H1 (cell line): ENCODE measurements at regions not wholly inside any gene's neighbourhood (a gene's known extent, or its start where the extent isn't known, plus 50 kb on each side); places are given as distances from the start of the nearest gene placed in this dataset.

Experiments used
- CTCF ChIA-PET: fragments of 300-600 bp; sonication (Branson Sonifier 250); formaldehyde crosslinking; loops from one replicate; lab custom pipeline; 2021; ENCODE audit not compliant: partially characterized antibody; lab: Charles Lee
- POLR2A ChIA-PET: fragments of 300-600 bp; sonication (Branson Sonifier 250); formaldehyde crosslinking; loops from one replicate; lab custom pipeline; 2021; ENCODE audit warnings: inconsistent platforms; ENCODE audit not compliant: partially characterized antibody; lab: Charles Lee
- DNase-seq, 2 experiments: peaks; one replicate each; pipeline versions ENCODE4 v3.0.0 to v3.0.0-alpha.2; 2010 to 2022; ENCODE audit warnings: low spot score in 2 of 2, low read depth in 1 of 2, mixed read lengths in 1 of 2
- FAIRE-seq: peaks from 2 replicates; lab custom pipeline; 2011; peaks lifted over from hg19 to GRCh38; lab: Jason Lieb, UNC
- H2AFZ ChIP-seq: 2 replicates; pipeline ENCODE4 v1.8.1; 2012; ENCODE audit warnings: low read length, inconsistent platforms
- H2AK5ac ChIP-seq: 2 replicates; pipeline ENCODE4 v1.6.1; 2013; ENCODE audit warnings: low read depth, low read length
- H2BK120ac ChIP-seq: replicated peaks from 2 replicates; pipeline ENCODE3; 2013; ENCODE audit warnings: low read depth, low read length, inconsistent platforms
- H2BK12ac ChIP-seq: 2 replicates; pipeline ENCODE4 v1.6.1; 2013; ENCODE audit warnings: low read depth, low read length
- H2BK15ac ChIP-seq: 2 replicates; pipeline ENCODE4 v1.6.1; 2013; ENCODE audit warnings: low read length
- H2BK20ac ChIP-seq: 2 replicates; pipeline ENCODE4 v1.6.1; 2013; ENCODE audit warnings: low read length
- H2BK5ac ChIP-seq: 2 replicates; pipeline ENCODE4 v1.6.1; 2013; ENCODE audit warnings: low read depth, low read length
- H3K14ac ChIP-seq: 2 replicates; pipeline ENCODE4 v1.6.1; 2013; ENCODE audit warnings: inconsistent platforms; ENCODE audit not compliant: insufficient read length
- H3K18ac ChIP-seq: 2 replicates; pipeline ENCODE4 v1.6.1; 2013; ENCODE audit warnings: low read length; ENCODE audit errors: extremely low read depth
- H3K23ac ChIP-seq: 2 replicates; pipeline ENCODE4 v1.6.1; 2013; ENCODE audit warnings: inconsistent platforms; ENCODE audit not compliant: insufficient read length
- H3K23me2 ChIP-seq: 2 replicates; pipeline ENCODE4 v1.6.1; 2013; ENCODE audit warnings: low read depth, low read length
- H3K27ac ChIP-seq: 2 replicates; pipeline ENCODE4 v1.6.1; 2011; ENCODE audit warnings: low read depth, low read length, inconsistent platforms
- H3K27me3 ChIP-seq, 4 experiments: replicated peaks in 1 of 4; 1 replicate in 1 of 4; 2 replicates in 3 of 4; pipeline versions ENCODE4 v1.6.1 to v1.8.1; 2011 to 2013; ENCODE audit warnings: low read length in 3 of 4, mild to moderate bottlenecking in 3 of 4, inconsistent platforms in 2 of 4, mixed read lengths in 2 of 4, moderate library complexity in 1 of 4; ENCODE audit not compliant: control insufficient read depth in 3 of 4, insufficient read depth in 3 of 4; ENCODE audit errors: extremely low read depth in 1 of 4
- H3K36me3 ChIP-seq, 4 experiments: 2 replicates each; pipeline versions ENCODE4 v1.6.1 to v1.8.1; 2011 to 2013; ENCODE audit warnings: mild to moderate bottlenecking in 4 of 4, low read length in 3 of 4, moderate library complexity in 2 of 4, control low read depth in 1 of 4, inconsistent platforms in 1 of 4; ENCODE audit not compliant: insufficient read depth in 4 of 4, control insufficient read depth in 2 of 4
- H3K4ac ChIP-seq: replicated peaks from 2 replicates; pipeline ENCODE3; 2013; ENCODE audit warnings: low read length, low read depth, mixed read lengths, inconsistent platforms; ENCODE audit not compliant: insufficient read length
- H3K4me1 ChIP-seq, 4 experiments: replicated peaks in 1 of 4; 1 replicate in 1 of 4; 2 replicates in 3 of 4; pipeline versions ENCODE4 v1.6.1 to v1.8.1; 2011 to 2013; ENCODE audit warnings: low read length in 3 of 4, inconsistent platforms in 2 of 4, mixed read lengths in 1 of 4; ENCODE audit not compliant: insufficient read depth in 4 of 4, control insufficient read depth in 3 of 4
- H3K4me2 ChIP-seq, 2 experiments: 2 replicates each; pipeline versions ENCODE4 v1.6.1 to v1.8.1; 2011 to 2013; ENCODE audit warnings: low read depth in 2 of 2, low read length in 2 of 2, control low read depth in 1 of 2, inconsistent platforms in 1 of 2, mild to moderate bottlenecking in 1 of 2; ENCODE audit not compliant: insufficient read depth in 1 of 2
- H3K4me3 ChIP-seq, 4 experiments: fragments of 200-600, 300-600 bp in 1 of 4; sonication (generic), shearing (Covaris generic), sonication (Bioruptor Twin) in 1 of 4; 2 replicates each; pipeline versions ENCODE4 v1.5.1 to v1.8.1; 2011 to 2016; ENCODE audit warnings: low read length in 4 of 4, low read depth in 3 of 4, control low read depth in 2 of 4, inconsistent platforms in 2 of 4, mild to moderate bottlenecking in 2 of 4, mixed read lengths in 1 of 4, moderate library complexity in 1 of 4; ENCODE audit not compliant: insufficient read depth in 2 of 4; ENCODE audit errors: extremely low read depth in 1 of 4
- H3K56ac ChIP-seq: replicated peaks from 2 replicates; pipeline ENCODE3; 2013; ENCODE audit warnings: low read depth, mild to moderate bottlenecking, mixed read lengths, low read length, inconsistent platforms; ENCODE audit not compliant: insufficient read length
- H3K79me1 ChIP-seq: 2 replicates; pipeline ENCODE4 v1.6.1; 2013; ENCODE audit warnings: low read depth, low read length, control low read depth
- H3K79me2 ChIP-seq, 2 experiments: 2 replicates each; pipeline versions ENCODE4 v1.6.1 to v1.8.1; 2012 to 2013; ENCODE audit warnings: low read length in 2 of 2, mild to moderate bottlenecking in 2 of 2, inconsistent platforms in 1 of 2; ENCODE audit not compliant: insufficient read depth in 2 of 2, control insufficient read depth in 1 of 2
- H3K9ac ChIP-seq, 4 experiments: replicated peaks in 1 of 4; 1 replicate in 1 of 4; 2 replicates in 3 of 4; pipeline versions ENCODE4 v1.6.1 to v1.8.1; 2011 to 2013; ENCODE audit warnings: low read depth in 3 of 4, low read length in 3 of 4, control low read depth in 2 of 4, mild to moderate bottlenecking in 2 of 4, moderate library complexity in 2 of 4, inconsistent platforms in 1 of 4; ENCODE audit errors: extremely low read depth in 1 of 4
- H3K9me3 ChIP-seq, 2 experiments: 2 replicates each; pipeline versions ENCODE4 v1.6.1 to v1.8.1; 2012 to 2013; ENCODE audit warnings: mild to moderate bottlenecking in 2 of 2, moderate library complexity in 2 of 2, control low read depth in 1 of 2, inconsistent platforms in 1 of 2, low read depth in 1 of 2, low read length in 1 of 2, mixed read lengths in 1 of 2; ENCODE audit not compliant: insufficient read depth in 2 of 2
- H4K20me1 ChIP-seq, 2 experiments: replicated peaks in 1 of 2; 2 replicates each; pipeline versions ENCODE3 to v1.8.1; 2011 to 2013; ENCODE audit warnings: inconsistent platforms in 2 of 2, low read length in 2 of 2, mild to moderate bottlenecking in 1 of 2; ENCODE audit not compliant: insufficient read depth in 2 of 2, control insufficient read depth in 1 of 2
- H4K5ac ChIP-seq: 2 replicates; pipeline ENCODE4 v1.6.1; 2013; ENCODE audit warnings: low read length, low read depth, mixed read lengths, inconsistent platforms; ENCODE audit not compliant: insufficient read length
- H4K8ac ChIP-seq: 2 replicates; pipeline ENCODE4 v1.8.0; 2013; ENCODE audit warnings: mild to moderate bottlenecking, moderate library complexity, low read length, inconsistent platforms; ENCODE audit not compliant: insufficient read depth; ENCODE audit errors: extremely low read depth
- H4K91ac ChIP-seq: replicated peaks from 2 replicates; pipeline ENCODE3; 2013; ENCODE audit warnings: low read length, mixed read lengths, inconsistent platforms; ENCODE audit not compliant: insufficient read length
- BACH1 ChIP-seq: IDR thresholded peaks from 2 replicates; pipeline ENCODE4 v1.6.1; 2012; ENCODE audit warnings: low read length, improper control_type of control experiment
- BCL11A ChIP-seq, 2 experiments: IDR thresholded peaks; one replicate each; pipeline ENCODE4 v1.6.1; 2011; ENCODE audit warnings: low read depth in 2 of 2, low read length in 2 of 2, mild to moderate bottlenecking in 2 of 2
- BRCA1 ChIP-seq: IDR thresholded peaks from 2 replicates; pipeline ENCODE4 v1.6.1; 2012; ENCODE audit warnings: low read depth, low read length, improper control_type of control experiment
- CBX5 ChIP-seq: fragments of 300-800, 300-1000 bp; sonication (generic); IDR thresholded peaks from 2 replicates; pipeline ENCODE4 v1.7.1; 2016; ENCODE audit warnings: antibody characterized with exemption, low read length, low read depth
- CHD1 ChIP-seq: IDR thresholded peaks from 2 replicates; pipeline ENCODE4 v1.6.1; 2012; ENCODE audit warnings: low read depth, low read length, improper control_type of control experiment
- CHD2 ChIP-seq: IDR thresholded peaks from 2 replicates; pipeline ENCODE4 v1.6.1; 2012; ENCODE audit warnings: low read length, improper control_type of control experiment
- EZH2 ChIP-seq: fragments of 200-600 bp; sonication (generic); IDR thresholded peaks from 2 replicates; pipeline ENCODE4 v1.7.1; 2012; ENCODE audit warnings: low read depth, mild to moderate bottlenecking, moderate library complexity, low read length, inconsistent platforms; ENCODE audit not compliant: severe bottlenecking
- POLR2A ChIP-seq, 2 experiments: IDR thresholded peaks; 1 replicate in 1 of 2; 2 replicates in 1 of 2; pipeline ENCODE4 v1.6.1; 2011; ENCODE audit warnings: low read depth in 2 of 2, low read length in 2 of 2, mild to moderate bottlenecking in 2 of 2; ENCODE audit errors: control extremely low read depth in 1 of 2
- POLR2AphosphoS5 ChIP-seq: IDR thresholded peaks from 2 replicates; pipeline ENCODE4 v1.6.1; 2011; ENCODE audit warnings: low read depth, low read length
- SAP30 ChIP-seq: fragments of 300-600 bp; sonication (generic); IDR thresholded peaks from 2 replicates; pipeline ENCODE4 v1.7.1; 2012; ENCODE audit warnings: low read length, moderate library complexity, mild to moderate bottlenecking, inconsistent platforms; ENCODE audit not compliant: insufficient read depth, insufficient replicate concordance
- SIN3A ChIP-seq, 2 experiments: IDR thresholded peaks in 1 of 2; conservative IDR thresholded peaks in 1 of 2; 2 replicates each; pipeline ENCODE4 v1.6.1; 2011 to 2012; ENCODE audit warnings: low read length in 2 of 2, improper control_type of control experiment in 1 of 2, low read depth in 1 of 2, mild to moderate bottlenecking in 1 of 2
- SP4 ChIP-seq: IDR thresholded peaks from 2 replicates; pipeline ENCODE4 v1.6.1; 2012; ENCODE audit warnings: low read length, inconsistent platforms
- TBP ChIP-seq: IDR thresholded peaks from 2 replicates; pipeline ENCODE4 v1.6.1; 2011; ENCODE audit warnings: low read depth, low read length, improper control_type of control experiment
- ZNF274 ChIP-seq: IDR thresholded peaks from 2 replicates; pipeline ENCODE4 v1.7.0; 2012; ENCODE audit warnings: low read length, borderline replicate concordance; ENCODE audit errors: extremely low read depth
- TF ChIP-seq, protein P1 (sequence below): IDR thresholded peaks from 2 replicates; pipeline ENCODE4 v1.6.1; 2012; ENCODE audit warnings: inconsistent platforms
- TF ChIP-seq, protein P2 (sequence below): IDR thresholded peaks from 2 replicates; pipeline ENCODE4 v1.6.1; 2011; ENCODE audit warnings: low read depth, mild to moderate bottlenecking, low read length; ENCODE audit not compliant: insufficient read depth

DNA sequence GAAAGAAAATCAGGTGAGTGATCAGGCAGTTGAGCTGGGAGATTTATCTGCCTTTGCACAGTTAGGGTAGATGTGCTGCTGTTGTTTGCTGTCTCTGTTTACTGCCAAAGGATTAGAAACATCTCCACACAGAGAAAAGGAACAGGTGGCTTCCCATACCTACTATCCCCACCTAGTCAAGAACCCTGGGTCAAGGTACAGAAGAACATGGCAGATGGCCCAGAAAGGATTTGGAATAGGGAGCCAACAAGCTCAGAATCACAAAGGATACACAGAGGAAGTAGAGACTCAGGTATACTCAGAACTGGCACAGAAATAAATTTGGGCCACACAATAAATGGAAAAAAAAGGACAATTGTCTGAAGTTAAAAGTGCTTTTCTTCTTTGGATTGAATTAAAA is 64.3 kb downstream of the TIGD2 start:
- Histone ChIP-seq H3K23ac (no peak overlapping the region), H3K4me1 (peaks cover 0 to 4% (median 0%) of the 10 kb centered on the region in 4 experiments; a peak in 1 of 7 replicates), H2BK15ac (no peak overlapping the region), H2BK120ac (no peak overlapping the region), H3K79me1 (no peaks in the 10 kb centered on the region), H4K5ac (no peak overlapping the region), H4K91ac (no peak overlapping the region), H3K4me2 (no peak overlapping the region), H3K14ac (no peak overlapping the region), H3K18ac (no peak overlapping the region), H2BK12ac (no peak overlapping the region), H4K20me1 (no peaks in the 10 kb centered on the region), H3K9me3 (no peaks in the 10 kb centered on the region), H3K4ac (no peak overlapping the region), H3K79me2 (no peaks in the 10 kb centered on the region), H3K9ac (no peak overlapping the region), H2AK5ac (no peak overlapping the region), H2AFZ (no peak overlapping the region), H3K27me3 (no peaks in the 10 kb centered on the region), H2BK20ac (no peak overlapping the region), H3K36me3 (no peaks in the 10 kb centered on the region), H2BK5ac (no peak overlapping the region), H4K8ac (no peak overlapping the region), H3K27ac (no peak overlapping the region), H3K56ac (no peak overlapping the region), H3K23me2 (no peaks in the 10 kb centered on the region), H3K4me3 (no peak overlapping the region)
- FAIRE-seq: no peak
- POLR2A ChIA-PET: no interaction called here
- no peak for DNase-seq
- CTCF ChIA-PET: no interaction called here
- TF ChIP-seq CHD2 (no peak), EZH2 (no peak), POLR2A (IDR thresholded peaks at IDR 0.05; ENCODE audit: control extremely low read depth in 1 of 2, low read depth in 2 of 2, low read length in 2 of 2) (no peak), TBP (no peak), SIN3A (conservative IDR thresholded peaks at IDR 0.05 in 1 of 2, IDR thresholded peaks at IDR 0.05 in 1 of 2; ENCODE audit: low read depth in 1 of 2, low read length in 2 of 2) (no peak), BCL11A (IDR thresholded peaks at IDR 0.05; ENCODE audit: low read depth in 2 of 2, low read length in 2 of 2) (no peak), SP4 (no peak), ZNF274 (no peak), BRCA1 (no peak), BACH1 (no peak), CBX5 (no peak), SAP30 (no peak), POLR2AphosphoS5 (no peak), CHD1 (no peak)
- TF ChIP-seq, protein P1, sequence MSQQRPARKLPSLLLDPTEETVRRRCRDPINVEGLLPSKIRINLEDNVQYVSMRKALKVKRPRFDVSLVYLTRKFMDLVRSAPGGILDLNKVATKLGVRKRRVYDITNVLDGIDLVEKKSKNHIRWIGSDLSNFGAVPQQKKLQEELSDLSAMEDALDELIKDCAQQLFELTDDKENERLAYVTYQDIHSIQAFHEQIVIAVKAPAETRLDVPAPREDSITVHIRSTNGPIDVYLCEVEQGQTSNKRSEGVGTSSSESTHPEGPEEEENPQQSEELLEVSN: no peak
- TF ChIP-seq, protein P2, sequence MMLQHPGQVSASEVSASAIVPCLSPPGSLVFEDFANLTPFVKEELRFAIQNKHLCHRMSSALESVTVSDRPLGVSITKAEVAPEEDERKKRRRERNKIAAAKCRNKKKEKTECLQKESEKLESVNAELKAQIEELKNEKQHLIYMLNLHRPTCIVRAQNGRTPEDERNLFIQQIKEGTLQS: no peak
